GM12865 (cell line): ENCODE measurements at regions not wholly inside any gene's neighbourhood (a gene's known extent, or its start where the extent isn't known, plus 50 kb on each side); places are given as distances from the start of the nearest gene placed in this dataset.

Experiments
- DNase-seq: peaks from one replicate; pipeline ENCODE4 v3.0.0; 2010; ENCODE audit warnings: low read depth
- H3K4me3 ChIP-seq: 2 replicates; pipeline ENCODE4 v1.5.1; 2011; ENCODE audit warnings: mild to moderate bottlenecking, low read depth, low read length, control low read depth
- CTCF ChIP-seq: IDR thresholded peaks from 2 replicates; pipeline ENCODE4 v1.5.1; 2011; ENCODE audit warnings: low read length, control low read depth, low read depth, inconsistent platforms; ENCODE audit not compliant: insufficient read depth; ENCODE audit errors: missing control alignments

GRCh38 chr10:52472406-52473146, 158.5 kb downstream of the DKK1 start:
- H3K4me3 ChIP-seq = no peak overlapping the region
- no peak for TF ChIP-seq CTCF
- DNase-seq = no peak

GRCh38 chr10:52474265-52474664, 160.2 kb downstream of the DKK1 start:
- no peak overlapping the region for H3K4me3 ChIP-seq
- no peak for TF ChIP-seq CTCF
- DNase-seq = no peak

GRCh38 chr10:52477305-52477704, 163.2 kb downstream of the DKK1 start:
- no peak for DNase-seq
- TF ChIP-seq CTCF = no peak
- H3K4me3 ChIP-seq = no peak overlapping the region

GRCh38 chr10:52479567-52479966, 165.5 kb downstream of the DKK1 start:
- no peak for TF ChIP-seq CTCF
- H3K4me3 ChIP-seq = no peak overlapping the region
- no peak for DNase-seq

- H3K4me3 ChIP-seq = no peak overlapping the region
- DNase-seq = no peak
- TF ChIP-seq CTCF = no peak
Observed at GRCh38 chr10:52481986-52482555, 168.0 kb downstream of the DKK1 start.

- DNase-seq = peak; percentile 48
- TF ChIP-seq CTCF = no peak
- peak overlapping the region; percentile 22; the same call in 1 of the 2 replicates for H3K4me3 ChIP-seq
Observed at GRCh38 chr10:52483587-52483986, 169.5 kb downstream of the DKK1 start.
